ENCODE measurements at regions not wholly inside any gene's neighbourhood (a gene's known extent, or its start where the extent isn't known, plus 50 kb on each side); places are given as distances from the start of the nearest gene placed in this dataset.

- Histone ChIP-seq H3K27ac (no peak overlapping the region), H3K9me3 (peaks cover 0 to 9% of the 10 kb centered on the region in 2 donors), H3K27me3 (no peaks in the 10 kb centered on the region), H3K36me3 (no peaks in the 10 kb centered on the region), H3K4me1 (peaks cover 0 to 6% of the 10 kb centered on the region in 2 donors), H3K4me3 (no peak overlapping the region)
- no peak for DNase-seq (ENCODE audit: low spot score)
- no peak for TF ChIP-seq CTCF (IDR thresholded peaks at IDR 0.05)
Observed at GRCh38 chr5:56610093-56610698, 205.2 kb upstream of the MAP3K1 start.

- H3K4me3 ChIP-seq: no peak overlapping the region
- no peak for DNase-seq (ENCODE audit: low spot score)
- no peak overlapping the region for H3K27ac ChIP-seq
- H3K27me3 ChIP-seq: no peaks in the 10 kb centered on the region
- no peaks in the 10 kb centered on the region for H3K36me3 ChIP-seq
- H3K4me1 ChIP-seq: peaks cover 0 to 3% of the 10 kb centered on the region in 2 donors
- TF ChIP-seq CTCF (IDR thresholded peaks at IDR 0.05): no peak
- H3K9me3 ChIP-seq: peaks cover 0 to 9% of the 10 kb centered on the region in 2 donors
Observed at GRCh38 chr5:56608217-56608925, 207.0 kb upstream of the MAP3K1 start.

GRCh38 chr5:56607551-56607950 lies 207.8 kb upstream of the MAP3K1 start:
- H3K9me3 ChIP-seq: peaks cover 0 to 9% of the 10 kb centered on the region in 2 donors
- TF ChIP-seq CTCF (IDR thresholded peaks at IDR 0.05): no peak

GRCh38 chr5:56607074-56607473 lies 208.3 kb upstream of the MAP3K1 start:
- peaks cover 0 to 3% of the 10 kb centered on the region in 2 donors for H3K4me1 ChIP-seq
- no peak overlapping the region for H3K4me3 ChIP-seq
- no peak for DNase-seq (ENCODE audit: low spot score)
- no peaks in the 10 kb centered on the region for H3K27me3 ChIP-seq
- H3K9me3 ChIP-seq: peaks cover 0 to 9% of the 10 kb centered on the region in 2 donors
- TF ChIP-seq CTCF (IDR thresholded peaks at IDR 0.05): no peak
- H3K36me3 ChIP-seq: no peaks in the 10 kb centered on the region
- H3K27ac ChIP-seq: no peak overlapping the region

More at GRCh38 chr5:56607551-56607950, 207.8 kb upstream of the MAP3K1 start:
- Histone ChIP-seq H3K27ac (no peak overlapping the region), H3K4me1 (peaks cover 0 to 3% of the 10 kb centered on the region in 2 donors), H3K4me3 (no peak overlapping the region), H3K36me3 (no peaks in the 10 kb centered on the region), H3K27me3 (no peaks in the 10 kb centered on the region)
- DNase-seq (ENCODE audit: low spot score): no peak

- Histone ChIP-seq H3K9me3 (peaks cover 0 to 3% of the 10 kb centered on the region in 2 donors), H3K27me3 (no peaks in the 10 kb centered on the region), H3K27ac (no peak overlapping the region), H3K4me1 (peaks cover 0 to 7% of the 10 kb centered on the region in 2 donors), H3K4me3 (no peak overlapping the region), H3K36me3 (no peaks in the 10 kb centered on the region)
- no peak for TF ChIP-seq CTCF (IDR thresholded peaks at IDR 0.05)
- no peak for DNase-seq (ENCODE audit: low spot score)
Observed at GRCh38 chr5:56606192-56606591, 209.2 kb upstream of the MAP3K1 start.

Measured in right atrium auricular region (tissue), 2 donors.